ENCODE measurements at regions not wholly inside any gene's neighbourhood (a gene's known extent, or its start where the extent isn't known, plus 50 kb on each side); places are given as distances from the start of the nearest gene placed in this dataset.

DNA sequence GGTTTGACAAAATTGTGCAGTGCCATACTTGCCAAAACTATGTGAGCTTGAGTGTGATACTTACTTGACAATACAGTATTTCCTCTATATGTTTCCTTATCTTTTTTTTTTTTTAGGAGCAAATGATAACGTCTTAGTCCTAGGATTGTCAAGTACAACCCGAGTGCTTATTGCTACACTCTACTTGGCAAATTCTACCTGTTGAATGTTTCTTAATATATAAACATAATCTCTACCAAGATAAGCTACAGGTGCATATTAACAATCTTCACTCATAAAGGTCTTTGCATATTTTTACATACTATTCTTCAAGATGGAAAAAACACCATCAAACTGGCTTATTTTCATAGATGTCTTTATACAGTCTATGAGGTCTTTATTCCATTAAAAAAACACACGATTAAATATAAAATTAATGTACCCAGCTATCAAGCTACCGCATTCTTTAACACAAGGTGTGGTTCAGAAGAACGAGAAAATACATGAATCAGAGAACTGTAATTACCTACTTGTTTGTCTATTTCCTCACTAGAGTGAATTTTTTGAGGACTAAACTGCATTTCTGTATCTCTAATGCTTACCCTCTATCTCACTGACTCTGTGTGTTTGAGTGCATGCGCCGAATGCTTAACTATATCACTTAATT, 76.1 kb upstream of the PDSS1 start:
- Mint-ChIP-seq H3K27ac (no peak overlapping the region), H3K4me1 (no peaks in the 10 kb centered on the region), H3K27me3 (ENCODE audit: low read depth) (peaks cover 32% of the 10 kb centered on the region), H3K36me3 (ENCODE audit: low read depth) (no peaks in the 10 kb centered on the region), H3K9me3 (no peaks in the 10 kb centered on the region), H3K4me3 (no peak overlapping the region)
- TF ChIP-seq, protein P1, sequence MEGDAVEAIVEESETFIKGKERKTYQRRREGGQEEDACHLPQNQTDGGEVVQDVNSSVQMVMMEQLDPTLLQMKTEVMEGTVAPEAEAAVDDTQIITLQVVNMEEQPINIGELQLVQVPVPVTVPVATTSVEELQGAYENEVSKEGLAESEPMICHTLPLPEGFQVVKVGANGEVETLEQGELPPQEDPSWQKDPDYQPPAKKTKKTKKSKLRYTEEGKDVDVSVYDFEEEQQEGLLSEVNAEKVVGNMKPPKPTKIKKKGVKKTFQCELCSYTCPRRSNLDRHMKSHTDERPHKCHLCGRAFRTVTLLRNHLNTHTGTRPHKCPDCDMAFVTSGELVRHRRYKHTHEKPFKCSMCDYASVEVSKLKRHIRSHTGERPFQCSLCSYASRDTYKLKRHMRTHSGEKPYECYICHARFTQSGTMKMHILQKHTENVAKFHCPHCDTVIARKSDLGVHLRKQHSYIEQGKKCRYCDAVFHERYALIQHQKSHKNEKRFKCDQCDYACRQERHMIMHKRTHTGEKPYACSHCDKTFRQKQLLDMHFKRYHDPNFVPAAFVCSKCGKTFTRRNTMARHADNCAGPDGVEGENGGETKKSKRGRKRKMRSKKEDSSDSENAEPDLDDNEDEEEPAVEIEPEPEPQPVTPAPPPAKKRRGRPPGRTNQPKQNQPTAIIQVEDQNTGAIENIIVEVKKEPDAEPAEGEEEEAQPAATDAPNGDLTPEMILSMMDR (IDR thresholded peaks at IDR 0.05; ENCODE audit: unreplicated experiment in 3 of 3): no peak

GRCh38 chr10:26621889-26622711, 75.4 kb upstream of the PDSS1 start:
- no peaks in the 10 kb centered on the region for H3K4me1 Mint-ChIP-seq
- TF ChIP-seq, protein P1 (IDR thresholded peaks at IDR 0.05; ENCODE audit: unreplicated experiment in 3 of 3): no peak

DNA sequence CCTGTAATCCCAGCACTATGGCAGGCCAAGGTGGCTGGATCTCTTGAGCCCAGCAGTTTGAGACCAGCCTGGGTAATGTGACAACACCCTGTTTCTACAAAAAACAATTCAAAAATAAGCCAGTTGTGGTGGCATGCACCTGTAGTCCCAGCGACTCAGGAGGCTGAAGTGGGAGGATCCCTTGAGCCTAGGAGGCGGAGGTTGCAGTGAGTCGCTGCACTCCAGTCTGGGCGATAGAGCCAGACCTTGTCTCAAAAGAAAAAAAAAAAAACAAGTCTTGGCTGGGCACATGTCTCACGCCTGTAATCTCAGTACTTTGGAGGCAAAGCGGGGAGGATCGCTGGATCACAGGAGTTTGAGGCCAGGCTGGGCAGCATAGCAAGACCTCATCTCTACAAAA, 74.6 kb upstream of the PDSS1 start:
- Mint-ChIP-seq H3K36me3 (ENCODE audit: low read depth) (no peaks in the 10 kb centered on the region), H3K27ac (no peak overlapping the region), H3K27me3 (ENCODE audit: low read depth) (peaks cover 32% of the 10 kb centered on the region), H3K9me3 (no peaks in the 10 kb centered on the region), H3K4me1 (no peaks in the 10 kb centered on the region), H3K4me3 (no peak overlapping the region)
- TF ChIP-seq, protein P1 (IDR thresholded peaks at IDR 0.05; ENCODE audit: unreplicated experiment in 3 of 3): no peak

More at GRCh38 chr10:26621889-26622711, 75.4 kb upstream of the PDSS1 start:
- peak overlapping the region; percentile 51 to 62 (median 60) for H3K4me3 Mint-ChIP-seq
- H3K27me3 Mint-ChIP-seq (ENCODE audit: low read depth): peaks cover 32% of the 10 kb centered on the region
- no peak overlapping the region for H3K27ac Mint-ChIP-seq
- no peaks in the 10 kb centered on the region for H3K36me3 Mint-ChIP-seq (ENCODE audit: low read depth)
- no peaks in the 10 kb centered on the region for H3K9me3 Mint-ChIP-seq

GRCh38 chr10:26624006-26624405, 73.5 kb upstream of the PDSS1 start:
- no peaks in the 10 kb centered on the region for H3K9me3 Mint-ChIP-seq
- TF ChIP-seq, protein P1 (IDR thresholded peaks at IDR 0.05; ENCODE audit: unreplicated experiment in 3 of 3): no peak
- peaks cover 32% of the 10 kb centered on the region for H3K27me3 Mint-ChIP-seq (ENCODE audit: low read depth)
- no peak overlapping the region for H3K27ac Mint-ChIP-seq
- no peaks in the 10 kb centered on the region for H3K36me3 Mint-ChIP-seq (ENCODE audit: low read depth)
- no peaks in the 10 kb centered on the region for H3K4me1 Mint-ChIP-seq
- H3K4me3 Mint-ChIP-seq: no peak overlapping the region

- TF ChIP-seq, protein P1 (IDR thresholded peaks at IDR 0.05; ENCODE audit: unreplicated experiment in 3 of 3): no peak
- Mint-ChIP-seq H3K36me3 (ENCODE audit: low read depth) (no peaks in the 10 kb centered on the region), H3K4me3 (no peak overlapping the region), H3K9me3 (no peaks in the 10 kb centered on the region), H3K27me3 (ENCODE audit: low read depth) (peaks cover 30% of the 10 kb centered on the region), H3K27ac (no peak overlapping the region), H3K4me1 (no peaks in the 10 kb centered on the region)
Observed at GRCh38 chr10:26626066-26626465, 71.4 kb upstream of the PDSS1 start.
